Heart left ventricle (tissue), 13 donors: ENCODE measurements at regions not wholly inside any gene's neighbourhood (a gene's known extent, or its start where the extent isn't known, plus 50 kb on each side); places are given as distances from the start of the nearest gene placed in this dataset.

Source experiments
- CTCF ChIP-seq, 12 donors: fragments of 200-600 bp; sonication (generic) in 4 of 12; IDR thresholded peaks; one replicate each; pipeline versions ENCODE4 v1.5.0 to v1.8.0; 2018 to 2022; ENCODE audit warnings: antibody characterized with exemption in 12 of 12, mild to moderate bottlenecking in 5 of 12
- POLR2A ChIP-seq, 2 donors: fragments of 450-650 bp; IDR thresholded peaks; one replicate each; pipeline ENCODE4 v1.6.1; 2017; ENCODE audit warnings: antibody characterized with exemption in 2 of 2, mild to moderate bottlenecking in 2 of 2, moderate library complexity in 2 of 2
- donor health status: ischemic (EF 13 %, LVEDD 7.1; RV severe dilation, severe dysfunction).
- donor health status: DM: no; HTN: yes; CAD: no.
- donor health status: DM: no; HTN: no; CAD: no.
- donor health status: ischemic (EF 25% LVEDD 6.9; RV normal size, moderate dysfunction).
- donor health status: ischemic (EF 25% LVEDD 5.7; RV mildly dilated, moderate dysfunction).
- donor health status: ischemic (EF 35%, LVEDD 5.7; RV mildly dilated, moderate dysfunction).
- donor health status: nonischemic (EF 11% LVEDD 7.7; RV severe dilation, severe dysfunction).
- donor health status: DM: yes; HTN: yes; CAD: no.
- donor health status: PGD.
- donor health status: ischemic (EF 29% LVEDD 5.4; RV normal size, mild dysfunction).
- donor health status: nonischemic (EF 23%, LVEDD 6.1; RV moderate dilation, normal function).

- TF ChIP-seq CTCF (IDR thresholded peaks at IDR 0.05) (no peak), POLR2A (IDR thresholded peaks at IDR 0.05) (no peak)
Measured at GRCh38 chr7:81111358-81111757, 192.5 kb upstream of the SEMA3C start.
